ENCODE measurements at regions not wholly inside any gene's neighbourhood (a gene's known extent, or its start where the extent isn't known, plus 50 kb on each side); places are given as distances from the start of the nearest gene placed in this dataset.

DNA sequence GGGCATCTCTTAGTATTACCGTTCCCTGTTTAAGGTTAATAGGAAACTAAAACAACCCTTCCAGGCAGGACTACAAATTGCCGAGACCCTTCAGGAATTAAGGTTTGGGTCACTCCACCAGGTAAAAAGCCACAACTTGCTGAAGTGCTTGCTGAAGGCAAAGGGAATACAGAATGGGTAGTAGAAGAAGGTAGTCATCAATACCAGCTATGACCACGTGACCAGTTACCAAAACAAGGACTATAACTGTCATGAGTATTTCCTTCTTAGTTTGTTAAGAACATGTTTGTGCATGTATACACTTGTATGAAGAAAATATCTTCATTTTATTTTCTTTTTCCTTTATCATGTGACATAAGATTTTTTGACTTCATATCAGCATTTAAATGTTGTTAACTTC, 578.7 kb upstream of the FBXO33 start:
- TF ChIP-seq, protein P1, sequence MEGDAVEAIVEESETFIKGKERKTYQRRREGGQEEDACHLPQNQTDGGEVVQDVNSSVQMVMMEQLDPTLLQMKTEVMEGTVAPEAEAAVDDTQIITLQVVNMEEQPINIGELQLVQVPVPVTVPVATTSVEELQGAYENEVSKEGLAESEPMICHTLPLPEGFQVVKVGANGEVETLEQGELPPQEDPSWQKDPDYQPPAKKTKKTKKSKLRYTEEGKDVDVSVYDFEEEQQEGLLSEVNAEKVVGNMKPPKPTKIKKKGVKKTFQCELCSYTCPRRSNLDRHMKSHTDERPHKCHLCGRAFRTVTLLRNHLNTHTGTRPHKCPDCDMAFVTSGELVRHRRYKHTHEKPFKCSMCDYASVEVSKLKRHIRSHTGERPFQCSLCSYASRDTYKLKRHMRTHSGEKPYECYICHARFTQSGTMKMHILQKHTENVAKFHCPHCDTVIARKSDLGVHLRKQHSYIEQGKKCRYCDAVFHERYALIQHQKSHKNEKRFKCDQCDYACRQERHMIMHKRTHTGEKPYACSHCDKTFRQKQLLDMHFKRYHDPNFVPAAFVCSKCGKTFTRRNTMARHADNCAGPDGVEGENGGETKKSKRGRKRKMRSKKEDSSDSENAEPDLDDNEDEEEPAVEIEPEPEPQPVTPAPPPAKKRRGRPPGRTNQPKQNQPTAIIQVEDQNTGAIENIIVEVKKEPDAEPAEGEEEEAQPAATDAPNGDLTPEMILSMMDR (IDR thresholded peaks at IDR 0.05 in 2 of 3, conservative IDR thresholded peaks at IDR 0.05 in 1 of 3; ENCODE audit: borderline replicate concordance in 1 of 3, insufficient read depth in 1 of 3, low read depth in 2 of 3, low read length in 2 of 3) = no peak
- TF ChIP-seq ZNF274 (IDR thresholded peaks at IDR 0.05; ENCODE audit: low read depth, low read length) = no peak
- no peak for TF ChIP-seq EZH2 (IDR thresholded peaks at IDR 0.05)
- TF ChIP-seq, protein P2, sequence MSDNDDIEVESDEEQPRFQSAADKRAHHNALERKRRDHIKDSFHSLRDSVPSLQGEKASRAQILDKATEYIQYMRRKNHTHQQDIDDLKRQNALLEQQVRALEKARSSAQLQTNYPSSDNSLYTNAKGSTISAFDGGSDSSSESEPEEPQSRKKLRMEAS (IDR thresholded peaks at IDR 0.05) = no peak
